A673 (cell line): ENCODE measurements at regions not wholly inside any gene's neighbourhood (a gene's known extent, or its start where the extent isn't known, plus 50 kb on each side); places are given as distances from the start of the nearest gene placed in this dataset.

Experiments used
- CTCF ChIP-seq: fragments of 300-800, 200-600 bp; sonication (generic); conservative IDR thresholded peaks from 2 replicates; pipeline ENCODE4 v1.5.1; 2017; ENCODE audit warnings: low read depth, mild to moderate bottlenecking, antibody characterized with exemption, low read length, moderate library complexity, mixed read lengths
- EZH2 ChIP-seq: fragments of 200-600 bp; sonication (generic); IDR thresholded peaks from 2 replicates; pipeline ENCODE4 v1.6.1; 2017; ENCODE audit warnings: borderline replicate concordance, low read depth, mild to moderate bottlenecking, mixed read lengths, antibody characterized with exemption, low read length; ENCODE audit not compliant: poor library complexity, severe bottlenecking

DNA sequence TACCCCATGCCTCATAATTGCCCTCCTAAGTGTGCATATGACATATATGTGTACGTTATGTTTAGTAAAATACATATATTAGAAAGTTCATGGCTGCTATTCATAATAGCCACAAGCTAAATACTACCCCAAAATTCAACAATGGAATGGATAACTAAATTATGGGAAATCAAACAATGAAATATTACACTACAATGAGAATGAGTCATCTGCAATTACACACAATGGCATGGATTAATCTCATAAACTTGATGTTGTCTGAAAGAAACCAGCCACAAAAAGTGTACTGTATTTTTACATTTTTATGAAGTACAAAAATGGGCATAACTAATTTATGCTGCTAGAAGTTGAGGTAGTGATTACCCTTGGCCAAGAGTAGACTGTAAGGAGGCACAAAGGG lies 477.0 kb downstream of the HAO1 start:
- TF ChIP-seq CTCF: no peak
- no peak for TF ChIP-seq EZH2
